ENCODE measurements at regions not wholly inside any gene's neighbourhood (a gene's known extent, or its start where the extent isn't known, plus 50 kb on each side); places are given as distances from the start of the nearest gene placed in this dataset.

DNA sequence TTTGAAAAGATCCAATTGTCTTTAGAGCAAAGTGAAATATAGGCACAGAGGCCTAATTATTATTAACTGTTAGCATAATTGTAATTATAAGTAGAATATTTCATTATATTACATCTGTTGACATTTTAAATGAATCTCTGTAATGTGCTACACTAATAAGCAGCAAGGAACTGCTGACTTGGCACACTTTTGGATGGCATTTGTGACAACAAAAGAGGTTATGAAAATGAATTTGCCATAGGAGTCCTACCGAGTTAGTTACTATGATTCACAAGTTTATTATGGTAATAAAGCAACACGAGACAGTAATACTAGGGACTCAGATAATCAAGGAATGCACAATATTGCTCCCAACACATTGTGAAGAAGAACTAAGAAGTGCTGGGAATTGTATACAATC lies 213.8 kb upstream of the PCDH9 start:
- DNase-seq (ENCODE audit: low spot score), result no peak
- TF ChIP-seq, protein P1, sequence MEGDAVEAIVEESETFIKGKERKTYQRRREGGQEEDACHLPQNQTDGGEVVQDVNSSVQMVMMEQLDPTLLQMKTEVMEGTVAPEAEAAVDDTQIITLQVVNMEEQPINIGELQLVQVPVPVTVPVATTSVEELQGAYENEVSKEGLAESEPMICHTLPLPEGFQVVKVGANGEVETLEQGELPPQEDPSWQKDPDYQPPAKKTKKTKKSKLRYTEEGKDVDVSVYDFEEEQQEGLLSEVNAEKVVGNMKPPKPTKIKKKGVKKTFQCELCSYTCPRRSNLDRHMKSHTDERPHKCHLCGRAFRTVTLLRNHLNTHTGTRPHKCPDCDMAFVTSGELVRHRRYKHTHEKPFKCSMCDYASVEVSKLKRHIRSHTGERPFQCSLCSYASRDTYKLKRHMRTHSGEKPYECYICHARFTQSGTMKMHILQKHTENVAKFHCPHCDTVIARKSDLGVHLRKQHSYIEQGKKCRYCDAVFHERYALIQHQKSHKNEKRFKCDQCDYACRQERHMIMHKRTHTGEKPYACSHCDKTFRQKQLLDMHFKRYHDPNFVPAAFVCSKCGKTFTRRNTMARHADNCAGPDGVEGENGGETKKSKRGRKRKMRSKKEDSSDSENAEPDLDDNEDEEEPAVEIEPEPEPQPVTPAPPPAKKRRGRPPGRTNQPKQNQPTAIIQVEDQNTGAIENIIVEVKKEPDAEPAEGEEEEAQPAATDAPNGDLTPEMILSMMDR (IDR thresholded peaks at IDR 0.05), result no peak
- Histone ChIP-seq H3K4me1 (ENCODE audit: control insufficient read depth in 1 of 2, low read depth in 2 of 2) (no peaks in the 10 kb centered on the region), H3K4me3 (no peak overlapping the region), H3K27me3 (replicated peaks; ENCODE audit: insufficient read depth) (no peaks in the 10 kb centered on the region), H3K36me3 (no peaks in the 10 kb centered on the region), H3K27ac (no peak overlapping the region), H3K9me3 (no peaks in the 10 kb centered on the region)
- no peak for ATAC-seq (ENCODE audit: insufficient number of reproducible peaks, low FRiP score, low read depth)

DNA sequence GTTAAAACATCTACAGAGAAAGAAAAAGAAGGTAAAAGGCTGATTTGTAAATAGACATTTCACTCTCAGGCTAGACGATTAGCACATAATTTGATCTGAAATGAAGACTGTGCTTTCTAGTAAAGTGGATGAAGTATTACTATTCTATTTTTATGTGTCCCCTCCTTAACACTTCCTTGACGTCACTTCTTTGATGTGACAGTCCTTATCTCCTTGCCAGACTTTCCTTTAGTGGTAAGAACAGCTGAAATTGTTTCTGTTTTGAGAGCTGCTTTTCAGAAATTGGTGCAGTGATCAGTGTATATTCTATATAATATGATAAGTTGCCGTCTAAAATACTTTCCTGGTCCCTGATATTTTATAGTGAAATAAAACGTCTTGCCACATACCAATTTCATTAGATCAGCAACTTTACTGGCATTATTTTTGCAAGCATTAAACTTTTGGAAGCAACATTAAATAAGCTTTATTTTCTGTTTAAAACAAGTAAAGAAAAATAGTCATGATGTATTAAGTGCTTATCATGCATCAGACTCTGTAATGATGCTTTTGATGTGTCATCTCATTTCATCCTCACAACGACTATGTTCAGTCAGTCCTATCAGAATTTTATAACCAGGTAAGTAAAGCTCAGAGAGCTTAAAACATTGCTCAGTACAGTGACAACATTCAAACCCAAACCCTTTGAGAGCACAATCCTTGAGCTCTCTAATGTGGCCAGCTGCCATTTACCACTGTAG lies 210.3 kb upstream of the PCDH9 start:
- ATAC-seq (ENCODE audit: insufficient number of reproducible peaks, low FRiP score, low read depth) (no peak), DNase-seq (ENCODE audit: low spot score) (no peak)

DNA sequence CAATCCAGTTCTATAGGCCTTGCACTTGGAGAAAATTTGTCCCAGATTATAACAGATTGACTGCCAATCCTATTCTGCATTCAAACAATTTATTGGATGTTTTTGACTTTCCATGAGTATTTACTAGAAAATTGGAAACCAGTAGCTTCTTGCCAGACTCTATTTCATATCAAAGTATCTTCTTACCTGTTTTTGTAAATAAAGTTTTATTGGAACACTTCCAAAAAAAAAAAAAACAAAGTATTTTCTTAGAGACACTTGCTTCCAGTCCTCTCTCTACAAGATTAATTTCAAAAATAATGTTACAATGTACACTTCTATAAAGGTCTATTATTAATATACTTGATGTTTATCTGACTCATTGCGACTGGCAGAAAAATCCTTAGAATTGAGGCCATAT lies 209.2 kb upstream of the PCDH9 start:
- TF ChIP-seq, protein P1 (IDR thresholded peaks at IDR 0.05), result no peak
- Histone ChIP-seq H3K9me3 (no peaks in the 10 kb centered on the region), H3K36me3 (no peaks in the 10 kb centered on the region), H3K4me1 (ENCODE audit: control insufficient read depth in 1 of 2, low read depth in 2 of 2) (no peaks in the 10 kb centered on the region), H3K27ac (no peak overlapping the region), H3K4me3 (no peak overlapping the region), H3K27me3 (replicated peaks; ENCODE audit: insufficient read depth) (no peaks in the 10 kb centered on the region)
- no peak for ATAC-seq (ENCODE audit: insufficient number of reproducible peaks, low FRiP score, low read depth)
- DNase-seq (ENCODE audit: low spot score), result no peak

More for the DNA sequence above, 210.3 kb upstream of the PCDH9 start:
- Histone ChIP-seq H3K27ac (no peak overlapping the region), H3K4me3 (no peak overlapping the region), H3K9me3 (no peaks in the 10 kb centered on the region), H3K36me3 (no peaks in the 10 kb centered on the region), H3K4me1 (ENCODE audit: control insufficient read depth in 1 of 2, low read depth in 2 of 2) (no peaks in the 10 kb centered on the region), H3K27me3 (replicated peaks; ENCODE audit: insufficient read depth) (no peaks in the 10 kb centered on the region)
- TF ChIP-seq, protein P1 (IDR thresholded peaks at IDR 0.05), result no peak

DNA sequence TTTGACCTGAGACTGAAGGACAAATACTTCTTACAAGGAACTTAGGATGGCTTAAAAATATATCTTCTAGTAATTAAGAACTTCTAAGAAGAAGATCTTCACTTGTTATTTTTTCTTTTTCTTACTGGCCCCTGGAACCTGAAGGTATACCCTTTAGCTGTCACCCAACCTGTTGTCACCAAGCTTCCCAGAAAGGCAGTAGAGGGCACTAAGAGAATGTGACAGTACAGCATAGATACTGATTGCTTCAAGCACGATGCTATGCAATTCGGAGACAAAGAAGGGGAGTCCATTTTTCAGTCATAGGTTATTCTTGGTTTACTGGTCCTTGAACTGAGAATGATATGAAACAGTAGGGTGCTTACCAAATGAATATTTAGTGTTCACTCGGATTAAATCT lies 208.3 kb upstream of the PCDH9 start:
- Histone ChIP-seq H3K27me3 (replicated peaks; ENCODE audit: insufficient read depth) (no peaks in the 10 kb centered on the region), H3K27ac (no peak overlapping the region), H3K9me3 (no peaks in the 10 kb centered on the region), H3K36me3 (no peaks in the 10 kb centered on the region), H3K4me1 (ENCODE audit: control insufficient read depth in 1 of 2, low read depth in 2 of 2) (no peaks in the 10 kb centered on the region), H3K4me3 (no peak overlapping the region)
- ATAC-seq (ENCODE audit: insufficient number of reproducible peaks, low FRiP score, low read depth) (no peak), DNase-seq (ENCODE audit: low spot score) (no peak)
- TF ChIP-seq, protein P1 (IDR thresholded peaks at IDR 0.05), result no peak

DNA sequence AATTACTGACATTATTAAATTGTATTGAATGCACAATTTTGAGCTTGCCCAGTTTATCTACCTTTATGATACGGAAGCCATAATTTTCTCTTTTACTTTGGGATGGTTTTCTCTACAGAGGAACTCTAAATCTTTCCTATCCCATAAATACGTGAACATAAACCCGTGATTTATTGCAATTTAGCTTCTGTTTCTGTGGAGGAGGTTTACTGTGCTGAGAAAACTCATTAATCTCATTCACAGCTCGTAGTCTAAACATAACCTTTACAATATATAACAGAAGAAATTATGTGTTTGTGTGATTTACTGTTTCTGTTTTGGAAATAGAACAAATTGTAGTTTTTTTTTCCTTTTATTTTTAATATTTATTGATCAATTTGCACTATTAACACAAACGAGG lies 207.1 kb upstream of the PCDH9 start:
- Histone ChIP-seq H3K4me3 (no peak overlapping the region), H3K36me3 (no peaks in the 10 kb centered on the region), H3K27me3 (replicated peaks; ENCODE audit: insufficient read depth) (no peaks in the 10 kb centered on the region), H3K4me1 (ENCODE audit: control insufficient read depth in 1 of 2, low read depth in 2 of 2) (no peaks in the 10 kb centered on the region), H3K27ac (no peak overlapping the region), H3K9me3 (no peaks in the 10 kb centered on the region)
- no peak for DNase-seq (ENCODE audit: low spot score)
- no peak for ATAC-seq (ENCODE audit: insufficient number of reproducible peaks, low FRiP score, low read depth)
- TF ChIP-seq, protein P1 (IDR thresholded peaks at IDR 0.05), result no peak
